ENCODE measurements at regions not wholly inside any gene's neighbourhood (a gene's known extent, or its start where the extent isn't known, plus 50 kb on each side); places are given as distances from the start of the nearest gene placed in this dataset.
A peak's percentile ranks its signal among the peaks of the same experiment; 100 is the strongest.

- TF ChIP-seq ZNF589 (CRISPR knock-in tag; IDR thresholded peaks at IDR 0.05; ENCODE audit: low read depth), result peak; percentile 99
- TF ChIP-seq ZBTB40 (IDR thresholded peaks at IDR 0.05), result no peak
- TF ChIP-seq ZBTB40 (CRISPR knock-in tag; IDR thresholded peaks at IDR 0.05), result no peak
- TF ChIP-seq SETDB1 (IDR thresholded peaks at IDR 0.05; ENCODE audit: low read length), result no peak
- 0 out of 2 replicates have a peak, but pooled peaks have one; percentile 68 for TF ChIP-seq KDM2B (CRISPR knock-in tag; IDR thresholded peaks at IDR 0.05)
- 0 out of 2 replicates have a peak, but pooled peaks have one; percentile 51 for TF ChIP-seq ELF4 (CRISPR knock-in tag; IDR thresholded peaks at IDR 0.05)
- TF ChIP-seq COPS2 (conservative IDR thresholded peaks at IDR 0.05), result no peak
- no peak for TF ChIP-seq ZNF407 (IDR thresholded peaks at IDR 0.05; ENCODE audit: low read depth)
- peak; percentile 79; the same call in 1 of the 2 replicates for TF ChIP-seq NFE2L1 (tag; IDR thresholded peaks at IDR 0.05; ENCODE audit: borderline replicate concordance, low read depth)
- TF ChIP-seq ZNF766 (CRISPR knock-in tag; conservative IDR thresholded peaks at IDR 0.05), result peak; percentile 99
Observed at GRCh38 chr2:47297767-47298425, 71.2 kb upstream of the EPCAM start (continued).

Data from K562 (cell line).